Astrocyte (in vitro differentiated cells and primary cell): ENCODE measurements at regions not wholly inside any gene's neighbourhood (a gene's known extent, or its start where the extent isn't known, plus 50 kb on each side); places are given as distances from the start of the nearest gene placed in this dataset.

Experiments
- DNase-seq: peaks from one replicate; pipeline ENCODE4 v3.0.0-alpha.2; 2010; ENCODE audit warnings: low read depth
- FAIRE-seq: peaks from 2 replicates; lab custom pipeline; 2011; peaks lifted over from hg19 to GRCh38; lab: Jason Lieb, UNC
- H2AFZ ChIP-seq: 2 replicates; pipeline ENCODE4 v1.6.0; 2012; ENCODE audit warnings: low read depth, low read length, inconsistent platforms
- H3K27ac ChIP-seq: 2 replicates; pipeline ENCODE4 v1.5.1; 2011; ENCODE audit warnings: low read depth, low read length, inconsistent platforms
- H3K27me3 ChIP-seq: 2 replicates; pipeline ENCODE4 v1.6.0; 2011; ENCODE audit warnings: low read length, inconsistent platforms; ENCODE audit not compliant: insufficient read depth
- H3K36me3 ChIP-seq: 2 replicates; pipeline ENCODE4 v1.5.1; 2011; ENCODE audit warnings: low read length, inconsistent platforms; ENCODE audit not compliant: insufficient read depth
- H3K4me1 ChIP-seq: 2 replicates; pipeline ENCODE4 v1.5.1; 2011; ENCODE audit warnings: low read length, inconsistent platforms; ENCODE audit not compliant: insufficient read depth
- H3K4me2 ChIP-seq: 2 replicates; pipeline ENCODE4 v1.6.0; 2012; ENCODE audit warnings: low read length, inconsistent platforms
- H3K4me3 ChIP-seq: 2 replicates; pipeline ENCODE4 v1.5.1; 2011; ENCODE audit warnings: low read depth, mild to moderate bottlenecking, low read length, inconsistent platforms; ENCODE audit not compliant: insufficient read depth
- H3K79me2 ChIP-seq: 2 replicates; pipeline ENCODE4 v1.6.0; 2012; ENCODE audit warnings: mild to moderate bottlenecking, low read length, inconsistent platforms; ENCODE audit not compliant: insufficient read depth
- H3K9ac ChIP-seq: 2 replicates; pipeline ENCODE4 v1.6.0; 2012; ENCODE audit warnings: mild to moderate bottlenecking, low read length, inconsistent platforms
- H3K9me3 ChIP-seq: 2 replicates; pipeline ENCODE4 v1.5.1; 2012; ENCODE audit warnings: low read depth, mild to moderate bottlenecking, low read length, inconsistent platforms; ENCODE audit not compliant: insufficient read depth
- H4K20me1 ChIP-seq: 2 replicates; pipeline ENCODE4 v1.6.0; 2012; ENCODE audit warnings: low read length, inconsistent platforms; ENCODE audit not compliant: insufficient read depth
- H3K27ac Mint-ChIP-seq: one replicate; pipeline ENCODE4 v1.8.0; 2021; ENCODE audit warnings: mild to moderate bottlenecking, mixed read lengths; ENCODE audit not compliant: unreplicated experiment
- H3K27me3 Mint-ChIP-seq: one replicate; pipeline ENCODE4 v1.8.0; 2021; ENCODE audit warnings: low read depth, mixed read lengths; ENCODE audit not compliant: unreplicated experiment
- H3K36me3 Mint-ChIP-seq: one replicate; pipeline ENCODE4 v1.8.0; 2021; ENCODE audit warnings: low read depth, mixed read lengths; ENCODE audit not compliant: unreplicated experiment
- H3K4me1 Mint-ChIP-seq: one replicate; pipeline ENCODE4 v1.8.0; 2021; ENCODE audit warnings: low read depth, mixed read lengths; ENCODE audit not compliant: unreplicated experiment
- H3K4me3 Mint-ChIP-seq: one replicate; pipeline ENCODE4 v1.8.0; 2021; ENCODE audit warnings: mild to moderate bottlenecking, moderate library complexity, mixed read lengths; ENCODE audit not compliant: unreplicated experiment
- H3K9me3 Mint-ChIP-seq: one replicate; pipeline ENCODE4 v1.8.0; 2021; ENCODE audit warnings: mild to moderate bottlenecking, mixed read lengths; ENCODE audit not compliant: unreplicated experiment
- EZH2 ChIP-seq: IDR thresholded peaks from 2 replicates; pipeline ENCODE4 v1.6.1; 2012; ENCODE audit warnings: mild to moderate bottlenecking, low read length, inconsistent platforms; ENCODE audit not compliant: insufficient read depth
- TF ChIP-seq, protein P1 (sequence below): IDR thresholded peaks from 2 replicates; pipeline ENCODE4 v1.5.1; 2011; ENCODE audit warnings: low read depth, mild to moderate bottlenecking, inconsistent platforms, low read length, moderate library complexity; ENCODE audit not compliant: insufficient read depth

DNA sequence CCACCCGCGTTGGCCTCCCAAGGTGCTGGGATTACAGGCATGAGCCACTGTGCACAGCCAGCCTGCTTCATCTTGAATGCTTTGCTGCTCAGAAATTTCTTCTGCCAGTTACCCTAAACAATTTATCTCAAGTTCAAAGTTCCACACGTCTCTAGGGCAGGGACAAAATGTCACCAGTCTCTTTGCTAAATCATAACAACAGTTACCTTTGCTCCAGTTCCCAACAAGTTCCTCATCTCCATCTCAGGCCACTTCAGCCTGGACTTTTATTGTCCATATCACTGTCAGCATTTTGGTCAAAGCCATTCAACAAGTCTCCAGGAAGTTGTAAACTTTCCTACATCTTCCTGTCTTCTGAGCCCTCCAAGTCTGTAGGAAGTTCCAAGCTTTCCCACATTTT is 159.5 kb upstream of the DYRK2 start:
- Histone ChIP-seq H3K4me2 (no peak overlapping the region), H3K9ac (no peak overlapping the region), H3K9me3 (peaks cover 5% of the 10 kb centered on the region), H3K79me2 (no peaks in the 10 kb centered on the region), H4K20me1 (no peaks in the 10 kb centered on the region), H3K36me3 (no peaks in the 10 kb centered on the region), H2AFZ (no peak overlapping the region), H3K27ac (no peak overlapping the region), H3K4me1 (no peaks in the 10 kb centered on the region), H3K27me3 (no peaks in the 10 kb centered on the region), H3K4me3 (no peak overlapping the region)
- no peak for DNase-seq
- peaks cover 26% of the 10 kb centered on the region for H3K9me3 Mint-ChIP-seq
- FAIRE-seq: no peak
- TF ChIP-seq, protein P1, sequence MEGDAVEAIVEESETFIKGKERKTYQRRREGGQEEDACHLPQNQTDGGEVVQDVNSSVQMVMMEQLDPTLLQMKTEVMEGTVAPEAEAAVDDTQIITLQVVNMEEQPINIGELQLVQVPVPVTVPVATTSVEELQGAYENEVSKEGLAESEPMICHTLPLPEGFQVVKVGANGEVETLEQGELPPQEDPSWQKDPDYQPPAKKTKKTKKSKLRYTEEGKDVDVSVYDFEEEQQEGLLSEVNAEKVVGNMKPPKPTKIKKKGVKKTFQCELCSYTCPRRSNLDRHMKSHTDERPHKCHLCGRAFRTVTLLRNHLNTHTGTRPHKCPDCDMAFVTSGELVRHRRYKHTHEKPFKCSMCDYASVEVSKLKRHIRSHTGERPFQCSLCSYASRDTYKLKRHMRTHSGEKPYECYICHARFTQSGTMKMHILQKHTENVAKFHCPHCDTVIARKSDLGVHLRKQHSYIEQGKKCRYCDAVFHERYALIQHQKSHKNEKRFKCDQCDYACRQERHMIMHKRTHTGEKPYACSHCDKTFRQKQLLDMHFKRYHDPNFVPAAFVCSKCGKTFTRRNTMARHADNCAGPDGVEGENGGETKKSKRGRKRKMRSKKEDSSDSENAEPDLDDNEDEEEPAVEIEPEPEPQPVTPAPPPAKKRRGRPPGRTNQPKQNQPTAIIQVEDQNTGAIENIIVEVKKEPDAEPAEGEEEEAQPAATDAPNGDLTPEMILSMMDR: no peak
- no peak for TF ChIP-seq EZH2
- H3K27me3 Mint-ChIP-seq: no peaks in the 10 kb centered on the region
- H3K4me1 Mint-ChIP-seq: no peaks in the 10 kb centered on the region
- no peak overlapping the region for H3K27ac Mint-ChIP-seq
- H3K36me3 Mint-ChIP-seq: peaks cover 6% of the 10 kb centered on the region
- H3K4me3 Mint-ChIP-seq: no peak overlapping the region

DNA sequence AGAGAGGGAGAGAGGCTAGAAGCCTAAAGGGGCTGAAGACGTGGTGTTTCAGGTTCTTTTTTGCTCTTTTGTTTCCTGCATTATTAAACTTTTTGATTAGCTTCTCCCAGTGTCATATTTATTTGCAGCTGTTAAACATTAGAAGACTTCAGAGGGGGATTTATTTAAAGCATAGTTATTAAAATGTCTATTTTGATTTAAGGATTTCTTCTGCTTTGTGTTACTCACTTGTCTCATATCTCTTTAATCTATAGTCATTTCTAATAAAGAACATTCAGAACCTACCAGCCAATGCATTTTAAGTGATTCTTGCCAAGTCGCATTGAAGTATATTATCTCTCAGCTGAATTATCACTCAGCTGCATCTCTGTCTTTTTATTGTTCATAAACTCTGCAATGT is 152.0 kb upstream of the DYRK2 start:
- Mint-ChIP-seq H3K9me3 (peaks cover 12% of the 10 kb centered on the region), H3K4me3 (no peak overlapping the region), H3K27me3 (peaks cover 2% of the 10 kb centered on the region), H3K4me1 (no peaks in the 10 kb centered on the region), H3K36me3 (no peaks in the 10 kb centered on the region), H3K27ac (no peak overlapping the region)
- Histone ChIP-seq H3K4me3 (no peak overlapping the region), H3K27me3 (no peaks in the 10 kb centered on the region), H3K79me2 (no peaks in the 10 kb centered on the region), H4K20me1 (no peaks in the 10 kb centered on the region), H3K27ac (no peak overlapping the region), H3K9ac (no peak overlapping the region), H2AFZ (no peak overlapping the region), H3K36me3 (no peaks in the 10 kb centered on the region), H3K4me2 (no peak overlapping the region), H3K4me1 (no peaks in the 10 kb centered on the region), H3K9me3 (no peaks in the 10 kb centered on the region)
- no peak for FAIRE-seq
- TF ChIP-seq EZH2: no peak
- TF ChIP-seq, protein P1: no peak
- DNase-seq: no peak

DNA sequence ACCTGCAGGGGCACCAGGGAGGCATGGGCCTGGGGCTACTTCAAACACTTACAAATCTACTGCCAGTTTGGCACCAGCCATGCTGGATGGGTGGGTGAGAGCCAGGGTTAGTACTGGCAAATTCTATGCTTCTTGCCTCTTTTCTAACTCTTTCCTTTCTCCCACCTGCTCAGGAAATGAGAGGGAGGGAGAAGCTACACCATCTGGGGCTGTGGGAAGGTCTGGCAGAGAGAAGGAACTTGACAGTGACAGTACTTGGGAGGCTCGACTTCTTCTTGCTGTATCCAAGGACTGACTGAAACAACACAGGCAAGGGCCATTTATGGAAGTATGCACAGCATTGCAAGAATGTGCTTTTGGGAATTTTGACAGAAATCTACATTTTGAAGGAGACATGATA is 149.6 kb upstream of the DYRK2 start:
- FAIRE-seq: no peak
- no peak for DNase-seq
- H3K9me3 ChIP-seq: no peaks in the 10 kb centered on the region
- no peaks in the 10 kb centered on the region for H3K36me3 ChIP-seq
- Mint-ChIP-seq H3K27me3 (peaks cover 2% of the 10 kb centered on the region), H3K4me1 (no peaks in the 10 kb centered on the region), H3K9me3 (peaks cover 3% of the 10 kb centered on the region), H3K36me3 (no peaks in the 10 kb centered on the region), H3K4me3 (no peak overlapping the region), H3K27ac (no peak overlapping the region)
- H3K4me3 ChIP-seq: no peak overlapping the region
- no peaks in the 10 kb centered on the region for H3K79me2 ChIP-seq
- H3K9ac ChIP-seq: no peak overlapping the region
- no peaks in the 10 kb centered on the region for H3K4me1 ChIP-seq
- no peak overlapping the region for H3K4me2 ChIP-seq
- no peak overlapping the region for H3K27ac ChIP-seq
- H2AFZ ChIP-seq: no peak overlapping the region
- TF ChIP-seq, protein P1: no peak
- TF ChIP-seq EZH2: no peak
- H4K20me1 ChIP-seq: no peaks in the 10 kb centered on the region
- H3K27me3 ChIP-seq: no peaks in the 10 kb centered on the region
